ENCODE measurements at regions not wholly inside any gene's neighbourhood (a gene's known extent, or its start where the extent isn't known, plus 50 kb on each side); places are given as distances from the start of the nearest gene placed in this dataset.
"Not testable (repeated sequence)": the region's sequence is repeated elsewhere in the genome, so short reads cannot be mapped to it uniquely, and the experiment has no call there.

- DNase-seq (ENCODE audit: low read depth, low spot score): no peak
- no peaks in the 10 kb centered on the region for H3K27me3 ChIP-seq (ENCODE audit: control insufficient read depth, insufficient read depth, low read length)
- no peak overlapping the region for H3K27ac ChIP-seq (ENCODE audit: low read length)
- H3K4me3 ChIP-seq (ENCODE audit: low read length): no peak overlapping the region
- H3K4me1 ChIP-seq (ENCODE audit: control insufficient read depth, insufficient read depth, low read length): no peaks in the 10 kb centered on the region
- H3K9me3 ChIP-seq (ENCODE audit: control insufficient read depth, insufficient read depth, low read length): no peaks in the 10 kb centered on the region
- WGBS (ENCODE audit: insufficient coverage, insufficient read length): no CpG with 5 or more reads among the region's 1 CpG
- no peaks in the 10 kb centered on the region for H3K36me3 ChIP-seq (ENCODE audit: control insufficient read depth, insufficient read depth, low read length)
Observed at GRCh38 chr1:121471523-121471922, 286.7 kb downstream of the SRGAP2C start.

- Histone ChIP-seq H3K9me3 (ENCODE audit: control insufficient read depth, insufficient read depth, low read length) (no peaks in the 10 kb centered on the region), H3K27me3 (ENCODE audit: control insufficient read depth, insufficient read depth, low read length) (no peaks in the 10 kb centered on the region), H3K36me3 (ENCODE audit: control insufficient read depth, insufficient read depth, low read length) (no peaks in the 10 kb centered on the region), H3K27ac (ENCODE audit: low read length) (no peak overlapping the region), H3K4me1 (ENCODE audit: control insufficient read depth, insufficient read depth, low read length) (no peaks in the 10 kb centered on the region), H3K4me3 (ENCODE audit: low read length) (no peak overlapping the region)
- no peak for DNase-seq (ENCODE audit: low read depth, low spot score)
- no CpG with 5 or more reads among the region's 4 CpGs for WGBS (ENCODE audit: insufficient coverage, insufficient read length)
Observed at GRCh38 chr1:121472017-121472416, 287.2 kb downstream of the SRGAP2C start.

DNA sequence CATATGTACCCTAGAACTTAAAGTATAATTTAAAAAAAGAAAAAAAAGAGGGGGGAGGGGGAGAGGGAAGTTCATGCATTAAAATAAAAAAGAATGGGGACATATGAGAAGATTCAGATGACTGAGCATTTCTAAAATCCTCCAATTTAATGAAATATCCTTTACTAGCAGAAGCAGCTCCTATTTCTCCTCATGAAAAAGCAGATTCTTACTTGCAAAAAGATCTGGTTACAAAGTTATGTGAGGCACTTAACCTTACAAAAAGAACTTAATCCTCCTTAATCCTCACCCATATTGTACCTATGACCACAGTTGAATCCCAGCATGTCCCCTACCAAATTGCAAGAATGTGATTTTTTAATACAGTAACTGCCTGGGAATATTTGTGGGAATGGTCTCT is 298.5 kb downstream of the SRGAP2C start:
- H3K4me3 ChIP-seq (ENCODE audit: low read length): no peak overlapping the region
- no peak for DNase-seq (ENCODE audit: low read depth, low spot score)
- H3K27ac ChIP-seq (ENCODE audit: low read length): no peak overlapping the region
- no peaks in the 10 kb centered on the region for H3K4me1 ChIP-seq (ENCODE audit: control insufficient read depth, insufficient read depth, low read length)
- no peaks in the 10 kb centered on the region for H3K9me3 ChIP-seq (ENCODE audit: control insufficient read depth, insufficient read depth, low read length)
- no peaks in the 10 kb centered on the region for H3K27me3 ChIP-seq (ENCODE audit: control insufficient read depth, insufficient read depth, low read length)
- H3K36me3 ChIP-seq (ENCODE audit: control insufficient read depth, insufficient read depth, low read length): no peaks in the 10 kb centered on the region

DNA sequence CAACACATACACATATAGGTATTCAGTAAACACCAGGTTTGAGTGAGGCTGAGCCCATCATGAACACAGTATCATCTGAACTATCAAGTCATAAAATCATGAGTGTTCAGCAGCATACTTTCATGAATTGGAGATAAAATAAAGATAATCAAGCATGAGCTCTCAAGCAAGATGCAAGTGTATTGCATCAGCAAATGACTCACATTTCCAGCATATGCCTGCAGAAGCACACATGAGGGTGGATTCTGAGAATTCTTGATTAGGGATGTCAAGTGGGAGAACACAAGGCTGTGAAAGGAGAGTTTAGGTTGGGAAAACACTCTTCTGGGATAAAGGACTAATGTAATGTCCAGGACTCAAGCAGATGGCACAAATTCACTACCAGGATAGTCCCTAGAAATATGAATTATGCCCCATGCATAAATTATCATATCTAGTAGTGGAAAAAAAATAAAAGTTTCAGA is 299.2 kb downstream of the SRGAP2C start:
- H3K9me3 ChIP-seq (ENCODE audit: control insufficient read depth, insufficient read depth, low read length): no peaks in the 10 kb centered on the region
- no peak overlapping the region for H3K27ac ChIP-seq (ENCODE audit: low read length)
- DNase-seq (ENCODE audit: low read depth, low spot score): no peak
- no peaks in the 10 kb centered on the region for H3K4me1 ChIP-seq (ENCODE audit: control insufficient read depth, insufficient read depth, low read length)
- H3K27me3 ChIP-seq (ENCODE audit: control insufficient read depth, insufficient read depth, low read length): no peaks in the 10 kb centered on the region
- H3K4me3 ChIP-seq (ENCODE audit: low read length): no peak overlapping the region
- H3K36me3 ChIP-seq (ENCODE audit: control insufficient read depth, insufficient read depth, low read length): no peaks in the 10 kb centered on the region

- not testable (repeated sequence) for DNase-seq (ENCODE audit: low read depth, low spot score); H3K9me3 ChIP-seq (ENCODE audit: control insufficient read depth, insufficient read depth, low read length); H3K27ac ChIP-seq (ENCODE audit: low read length); H3K27me3 ChIP-seq (ENCODE audit: control insufficient read depth, insufficient read depth, low read length); H3K36me3 ChIP-seq (ENCODE audit: control insufficient read depth, insufficient read depth, low read length); H3K4me3 ChIP-seq (ENCODE audit: low read length); H3K4me1 ChIP-seq (ENCODE audit: control insufficient read depth, insufficient read depth, low read length)
Observed at GRCh38 chr1:121494796-121495195, 310.0 kb downstream of the SRGAP2C start.

- H3K36me3 ChIP-seq (ENCODE audit: control insufficient read depth, insufficient read depth, low read length); DNase-seq (ENCODE audit: low read depth, low spot score); H3K4me1 ChIP-seq (ENCODE audit: control insufficient read depth, insufficient read depth, low read length); H3K9me3 ChIP-seq (ENCODE audit: control insufficient read depth, insufficient read depth, low read length); H3K27me3 ChIP-seq (ENCODE audit: control insufficient read depth, insufficient read depth, low read length); H3K4me3 ChIP-seq (ENCODE audit: low read length); H3K27ac ChIP-seq (ENCODE audit: low read length): not testable (repeated sequence)
- no CpG with 5 or more reads among the region's 5 CpGs for WGBS (ENCODE audit: insufficient coverage, insufficient read length)
Observed at GRCh38 chr1:121511455-121511854, 326.7 kb downstream of the SRGAP2C start.

DNA sequence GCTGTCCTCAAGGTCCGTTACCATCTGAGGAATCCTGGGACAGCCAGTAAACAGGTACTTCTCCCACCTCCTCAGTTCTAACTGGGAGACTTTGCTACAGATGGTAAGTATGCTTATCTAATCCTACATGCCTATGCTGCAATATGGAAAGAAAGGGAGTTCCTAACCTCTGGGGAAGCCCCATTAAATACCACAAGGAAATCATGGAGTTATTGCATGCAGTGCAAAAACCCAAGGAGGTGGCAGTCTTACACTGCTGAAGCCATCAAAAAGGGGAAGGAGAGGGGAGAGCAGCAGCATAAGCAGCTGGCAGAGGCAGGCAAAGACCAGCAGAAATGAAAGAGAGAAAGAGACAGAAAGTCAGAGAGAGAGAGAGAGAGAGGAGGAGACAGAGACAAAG is 327.1 kb downstream of the SRGAP2C start:
- WGBS (ENCODE audit: insufficient coverage, insufficient read length): no CpG with 5 or more reads among the region's 1 CpG
- not testable (repeated sequence) for H3K4me1 ChIP-seq (ENCODE audit: control insufficient read depth, insufficient read depth, low read length); H3K36me3 ChIP-seq (ENCODE audit: control insufficient read depth, insufficient read depth, low read length); H3K9me3 ChIP-seq (ENCODE audit: control insufficient read depth, insufficient read depth, low read length); H3K27ac ChIP-seq (ENCODE audit: low read length); H3K4me3 ChIP-seq (ENCODE audit: low read length); H3K27me3 ChIP-seq (ENCODE audit: control insufficient read depth, insufficient read depth, low read length); DNase-seq (ENCODE audit: low read depth, low spot score)

DNA sequence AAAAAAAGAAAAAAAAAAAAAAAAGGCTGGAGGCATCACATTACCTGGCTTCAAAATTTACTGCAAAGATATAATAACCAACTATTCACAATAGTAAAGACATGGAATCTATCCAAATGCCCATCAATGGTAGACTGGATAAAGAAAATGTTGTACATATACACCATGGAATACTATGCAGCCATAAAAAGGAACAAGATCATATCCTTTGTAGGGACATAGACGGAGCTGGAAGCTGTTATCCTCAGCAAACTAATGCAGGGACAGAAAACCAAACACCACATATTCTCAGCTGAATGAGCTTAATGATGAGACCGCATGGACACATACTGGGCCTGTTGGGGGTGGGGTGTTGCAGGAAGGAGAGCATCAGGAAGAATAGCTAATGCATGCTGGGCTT is 330.5 kb downstream of the SRGAP2C start:
- Histone ChIP-seq H3K36me3 (ENCODE audit: control insufficient read depth, insufficient read depth, low read length) (no peaks in the 10 kb centered on the region), H3K4me3 (ENCODE audit: low read length) (no peak overlapping the region), H3K27me3 (ENCODE audit: control insufficient read depth, insufficient read depth, low read length) (no peaks in the 10 kb centered on the region), H3K27ac (ENCODE audit: low read length) (no peak overlapping the region), H3K9me3 (ENCODE audit: control insufficient read depth, insufficient read depth, low read length) (no peaks in the 10 kb centered on the region), H3K4me1 (ENCODE audit: control insufficient read depth, insufficient read depth, low read length) (no peaks in the 10 kb centered on the region)
- DNase-seq (ENCODE audit: low read depth, low spot score): no peak
- no CpG with 5 or more reads among the region's 2 CpGs for WGBS (ENCODE audit: insufficient coverage, insufficient read length)

DNA sequence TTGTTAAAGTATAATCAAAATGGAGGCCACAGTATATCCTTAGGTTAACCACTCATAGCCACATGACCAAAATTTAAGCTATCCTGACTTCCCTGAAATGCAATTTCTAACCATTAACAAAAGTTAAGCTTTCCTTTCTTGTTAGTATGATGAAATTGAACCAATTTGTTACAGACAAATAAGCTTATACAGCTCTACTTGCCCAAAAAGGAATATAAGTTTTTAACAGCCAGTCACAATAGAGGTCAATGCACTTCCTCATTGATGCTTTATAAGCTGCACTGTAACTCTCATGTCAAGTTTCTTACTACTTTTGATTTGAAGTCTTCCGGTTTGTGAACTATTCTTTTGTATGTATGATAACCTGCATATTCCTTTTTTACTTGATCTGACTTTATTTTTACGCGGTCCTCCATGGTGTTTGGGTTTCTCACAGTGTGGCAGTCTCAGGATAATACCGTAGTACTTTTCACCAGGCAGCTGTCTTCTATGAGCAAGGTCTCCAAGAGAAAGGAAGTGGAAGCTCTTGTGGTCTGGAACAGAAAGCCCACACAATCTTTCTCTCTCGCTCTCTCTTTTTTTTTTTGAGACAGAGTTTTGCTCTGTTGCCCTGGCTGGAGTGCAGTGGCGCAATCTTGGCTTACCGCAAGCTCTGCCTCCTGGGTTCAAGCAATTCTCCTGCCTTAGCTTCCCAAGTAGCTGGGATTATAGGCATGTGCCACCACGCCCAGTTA is 331.6 kb downstream of the SRGAP2C start:
- no CpG with 5 or more reads among the region's 8 CpGs for WGBS (ENCODE audit: insufficient coverage, insufficient read length)
- Histone ChIP-seq H3K27me3 (ENCODE audit: control insufficient read depth, insufficient read depth, low read length) (no peaks in the 10 kb centered on the region), H3K27ac (ENCODE audit: low read length) (no peak overlapping the region), H3K9me3 (ENCODE audit: control insufficient read depth, insufficient read depth, low read length) (no peaks in the 10 kb centered on the region), H3K4me3 (ENCODE audit: low read length) (no peak overlapping the region), H3K4me1 (ENCODE audit: control insufficient read depth, insufficient read depth, low read length) (no peaks in the 10 kb centered on the region), H3K36me3 (ENCODE audit: control insufficient read depth, insufficient read depth, low read length) (no peaks in the 10 kb centered on the region)
- DNase-seq (ENCODE audit: low read depth, low spot score): no peak

DNA sequence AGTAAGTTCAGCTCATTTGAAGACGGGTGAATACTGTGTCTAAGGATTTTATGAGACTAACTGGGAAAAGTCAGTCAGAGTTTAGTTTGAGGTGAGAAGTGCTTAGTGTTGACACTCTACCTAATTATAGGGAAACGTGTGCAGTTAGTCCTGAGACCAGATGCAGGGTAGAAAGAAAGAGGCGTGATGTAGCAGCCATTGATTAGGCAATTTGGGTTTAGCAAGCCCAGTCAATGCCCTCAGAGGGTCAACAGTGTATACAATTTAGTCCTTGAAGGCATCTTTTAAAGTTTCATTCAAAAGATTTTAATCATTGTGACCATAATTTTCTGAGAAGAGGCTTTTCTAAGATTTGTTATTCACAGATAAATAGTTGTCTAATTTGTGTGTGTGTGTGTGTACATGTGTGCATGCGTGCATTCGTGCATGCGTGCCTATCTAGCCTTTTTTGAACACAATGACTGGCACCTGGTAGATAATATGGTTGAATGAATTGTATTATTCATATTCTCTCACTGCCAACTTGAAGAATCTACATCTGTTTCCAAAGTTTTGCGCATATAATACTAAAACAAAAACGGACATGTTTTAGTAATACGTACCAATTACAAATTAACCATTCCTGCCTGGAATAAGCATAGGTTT is 332.9 kb downstream of the SRGAP2C start:
- no CpG with 5 or more reads among the region's 9 CpGs for WGBS (ENCODE audit: insufficient coverage, insufficient read length)
- no peak for DNase-seq (ENCODE audit: low read depth, low spot score)
- no peaks in the 10 kb centered on the region for H3K27me3 ChIP-seq (ENCODE audit: control insufficient read depth, insufficient read depth, low read length)
- no peak overlapping the region for H3K27ac ChIP-seq (ENCODE audit: low read length)
- no peak overlapping the region for H3K4me3 ChIP-seq (ENCODE audit: low read length)
- H3K4me1 ChIP-seq (ENCODE audit: control insufficient read depth, insufficient read depth, low read length): no peaks in the 10 kb centered on the region
- H3K36me3 ChIP-seq (ENCODE audit: control insufficient read depth, insufficient read depth, low read length): no peaks in the 10 kb centered on the region
- H3K9me3 ChIP-seq (ENCODE audit: control insufficient read depth, insufficient read depth, low read length): no peaks in the 10 kb centered on the region

- Histone ChIP-seq H3K9me3 (ENCODE audit: control insufficient read depth, insufficient read depth, low read length) (no peaks in the 10 kb centered on the region), H3K36me3 (ENCODE audit: control insufficient read depth, insufficient read depth, low read length) (no peaks in the 10 kb centered on the region), H3K4me3 (ENCODE audit: low read length) (peak overlapping the region; percentile 42; the same call in 1 of the 2 replicates), H3K27ac (ENCODE audit: low read length) (no peak overlapping the region), H3K4me1 (ENCODE audit: control insufficient read depth, insufficient read depth, low read length) (no peaks in the 10 kb centered on the region), H3K27me3 (ENCODE audit: control insufficient read depth, insufficient read depth, low read length) (no peaks in the 10 kb centered on the region)
- WGBS (ENCODE audit: insufficient coverage, insufficient read length): no CpG with 5 or more reads among the region's 8 CpGs
- no peak for DNase-seq (ENCODE audit: low read depth, low spot score)
Observed at GRCh38 chr1:121518726-121519041, 333.9 kb downstream of the SRGAP2C start.

Data from iPS DF 6.9 (cell line).